ENCODE measurements at regions not wholly inside any gene's neighbourhood (a gene's known extent, or its start where the extent isn't known, plus 50 kb on each side); places are given as distances from the start of the nearest gene placed in this dataset.

GRCh38 chr16:26752166-26752565 lies 314.6 kb upstream of the C16orf82 start:
- Histone ChIP-seq H4K20me1 (ENCODE audit: insufficient read depth) (no peaks in the 10 kb centered on the region), H3K36me3 (ENCODE audit: insufficient read depth) (no peaks in the 10 kb centered on the region), H3K79me2 (ENCODE audit: insufficient read depth, low read depth) (no peaks in the 10 kb centered on the region), H3K4me2 (no peak overlapping the region), H3K27ac (no peak overlapping the region), H2AFZ (ENCODE audit: low read depth) (no peak overlapping the region), H3K4me3 (IDR thresholded peaks at IDR 0.05; ENCODE audit: insufficient read depth, low read depth, low read length) (no peak overlapping the region), H3K4me1 (ENCODE audit: low read depth, poor library complexity, severe bottlenecking) (no peaks in the 10 kb centered on the region), H3K27me3 (ENCODE audit: insufficient read depth, low read depth) (no peaks in the 10 kb centered on the region), H3K9ac (no peak overlapping the region)
- TF ChIP-seq, protein P1, sequence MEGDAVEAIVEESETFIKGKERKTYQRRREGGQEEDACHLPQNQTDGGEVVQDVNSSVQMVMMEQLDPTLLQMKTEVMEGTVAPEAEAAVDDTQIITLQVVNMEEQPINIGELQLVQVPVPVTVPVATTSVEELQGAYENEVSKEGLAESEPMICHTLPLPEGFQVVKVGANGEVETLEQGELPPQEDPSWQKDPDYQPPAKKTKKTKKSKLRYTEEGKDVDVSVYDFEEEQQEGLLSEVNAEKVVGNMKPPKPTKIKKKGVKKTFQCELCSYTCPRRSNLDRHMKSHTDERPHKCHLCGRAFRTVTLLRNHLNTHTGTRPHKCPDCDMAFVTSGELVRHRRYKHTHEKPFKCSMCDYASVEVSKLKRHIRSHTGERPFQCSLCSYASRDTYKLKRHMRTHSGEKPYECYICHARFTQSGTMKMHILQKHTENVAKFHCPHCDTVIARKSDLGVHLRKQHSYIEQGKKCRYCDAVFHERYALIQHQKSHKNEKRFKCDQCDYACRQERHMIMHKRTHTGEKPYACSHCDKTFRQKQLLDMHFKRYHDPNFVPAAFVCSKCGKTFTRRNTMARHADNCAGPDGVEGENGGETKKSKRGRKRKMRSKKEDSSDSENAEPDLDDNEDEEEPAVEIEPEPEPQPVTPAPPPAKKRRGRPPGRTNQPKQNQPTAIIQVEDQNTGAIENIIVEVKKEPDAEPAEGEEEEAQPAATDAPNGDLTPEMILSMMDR (conservative IDR thresholded peaks at IDR 0.05; ENCODE audit: low read depth, low read length): no peak

DNA sequence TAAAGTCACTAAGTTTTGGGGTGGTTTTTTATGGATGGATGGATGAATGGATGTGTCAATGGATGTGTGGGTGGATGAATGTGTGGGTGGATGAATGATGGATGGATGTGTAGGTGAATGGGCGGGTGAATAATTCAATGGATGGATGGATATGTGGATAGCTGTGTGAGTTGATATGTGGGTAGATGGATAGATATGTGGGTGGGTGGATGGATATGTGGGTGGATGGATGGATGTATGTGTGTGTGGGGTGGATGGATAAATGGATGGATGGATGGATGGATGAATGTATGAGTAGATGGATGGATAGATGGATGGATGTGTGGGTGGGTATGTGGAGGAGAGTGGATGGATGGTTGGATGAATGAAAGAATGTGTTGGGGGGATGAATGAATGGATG lies 310.1 kb upstream of the C16orf82 start:
- H4K20me1 ChIP-seq (ENCODE audit: insufficient read depth): no peaks in the 10 kb centered on the region
- H3K9ac ChIP-seq: no peak overlapping the region
- TF ChIP-seq, protein P1 (conservative IDR thresholded peaks at IDR 0.05; ENCODE audit: low read depth, low read length): no peak
- no peaks in the 10 kb centered on the region for H3K79me2 ChIP-seq (ENCODE audit: insufficient read depth, low read depth)
- no peak overlapping the region for H3K27ac ChIP-seq
- no peaks in the 10 kb centered on the region for H3K4me1 ChIP-seq (ENCODE audit: low read depth, poor library complexity, severe bottlenecking)
- no peak overlapping the region for H3K4me3 ChIP-seq (IDR thresholded peaks at IDR 0.05; ENCODE audit: insufficient read depth, low read depth, low read length)
- no peaks in the 10 kb centered on the region for H3K27me3 ChIP-seq (ENCODE audit: insufficient read depth, low read depth)
- no peak overlapping the region for H3K4me2 ChIP-seq
- no peak overlapping the region for H2AFZ ChIP-seq (ENCODE audit: low read depth)
- no peaks in the 10 kb centered on the region for H3K36me3 ChIP-seq (ENCODE audit: insufficient read depth)

- Histone ChIP-seq H3K27ac (no peak overlapping the region), H3K9ac (no peak overlapping the region), H3K4me2 (no peak overlapping the region), H4K20me1 (ENCODE audit: insufficient read depth) (no peaks in the 10 kb centered on the region), H3K4me3 (IDR thresholded peaks at IDR 0.05; ENCODE audit: insufficient read depth, low read depth, low read length) (no peak overlapping the region), H3K36me3 (ENCODE audit: insufficient read depth) (no peaks in the 10 kb centered on the region), H3K4me1 (ENCODE audit: low read depth, poor library complexity, severe bottlenecking) (no peaks in the 10 kb centered on the region), H3K27me3 (ENCODE audit: insufficient read depth, low read depth) (no peaks in the 10 kb centered on the region), H2AFZ (ENCODE audit: low read depth) (no peak overlapping the region), H3K79me2 (ENCODE audit: insufficient read depth, low read depth) (no peaks in the 10 kb centered on the region)
- TF ChIP-seq, protein P1 (conservative IDR thresholded peaks at IDR 0.05; ENCODE audit: low read depth, low read length): no peak
Measured at GRCh38 chr16:26762594-26762993, 304.1 kb upstream of the C16orf82 start.

DNA sequence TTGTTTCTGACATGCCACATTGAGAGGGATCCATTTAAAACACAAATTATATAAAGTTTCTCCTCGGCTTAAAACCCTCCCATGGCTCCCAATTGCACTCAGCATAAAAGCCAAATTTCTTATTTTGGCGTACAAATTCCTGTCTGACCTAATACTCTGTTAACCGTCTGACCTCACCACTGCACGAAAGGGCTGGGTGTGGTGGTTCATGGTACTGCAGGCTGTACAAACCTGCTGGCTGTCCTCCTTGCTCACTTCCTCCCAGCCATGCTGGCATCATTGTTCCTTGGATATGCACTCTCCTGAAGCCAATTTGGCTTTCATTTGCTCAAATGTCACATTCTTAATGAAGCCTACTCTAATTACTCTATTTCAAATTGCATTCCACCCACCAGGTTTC lies 301.6 kb upstream of the C16orf82 start:
- Histone ChIP-seq H2AFZ (ENCODE audit: low read depth) (no peak overlapping the region), H3K79me2 (ENCODE audit: insufficient read depth, low read depth) (no peaks in the 10 kb centered on the region), H3K27ac (no peak overlapping the region), H4K20me1 (ENCODE audit: insufficient read depth) (no peaks in the 10 kb centered on the region), H3K36me3 (ENCODE audit: insufficient read depth) (no peaks in the 10 kb centered on the region), H3K4me3 (IDR thresholded peaks at IDR 0.05; ENCODE audit: insufficient read depth, low read depth, low read length) (no peak overlapping the region), H3K4me2 (no peak overlapping the region), H3K27me3 (ENCODE audit: insufficient read depth, low read depth) (no peaks in the 10 kb centered on the region), H3K9ac (no peak overlapping the region), H3K4me1 (ENCODE audit: low read depth, poor library complexity, severe bottlenecking) (no peaks in the 10 kb centered on the region)
- TF ChIP-seq, protein P1 (conservative IDR thresholded peaks at IDR 0.05; ENCODE audit: low read depth, low read length): no peak
